Trophoblast cell (in vitro differentiated cells and primary cell): ENCODE measurements at regions not wholly inside any gene's neighbourhood (a gene's known extent, or its start where the extent isn't known, plus 50 kb on each side); places are given as distances from the start of the nearest gene placed in this dataset.

Experiments used
- DNase-seq, 2 donors: peaks; one replicate each; pipeline ENCODE4 v3.0.0-alpha.2; 2016
- H2AFZ ChIP-seq: 2 replicates; pipeline ENCODE4 v1.6.1; 2013; ENCODE audit warnings: low read length, moderate library complexity, mild to moderate bottlenecking; ENCODE audit not compliant: insufficient read depth, poor library complexity
- H2AK5ac ChIP-seq: 2 replicates; pipeline ENCODE4 v1.6.1; 2013; ENCODE audit warnings: mild to moderate bottlenecking, low read length
- H2BK120ac ChIP-seq: 2 replicates; pipeline ENCODE4 v1.6.1; 2013; ENCODE audit warnings: low read length, mild to moderate bottlenecking, moderate library complexity; ENCODE audit not compliant: insufficient read depth, poor library complexity
- H2BK12ac ChIP-seq: 2 replicates; pipeline ENCODE4 v1.6.1; 2013; ENCODE audit warnings: mild to moderate bottlenecking, low read length, moderate library complexity
- H2BK5ac ChIP-seq: 2 replicates; pipeline ENCODE4 v1.6.1; 2013; ENCODE audit warnings: low read length, low read depth, moderate library complexity, mild to moderate bottlenecking; ENCODE audit not compliant: poor library complexity
- H3K14ac ChIP-seq: 2 replicates; pipeline ENCODE4 v1.6.1; 2013; ENCODE audit warnings: mild to moderate bottlenecking, low read length
- H3K18ac ChIP-seq: 2 replicates; pipeline ENCODE4 v1.6.1; 2013; ENCODE audit warnings: mild to moderate bottlenecking, low read length
- H3K23ac ChIP-seq: 2 replicates; pipeline ENCODE4 v1.6.1; 2013; ENCODE audit warnings: low read length
- H3K27ac ChIP-seq: 2 replicates; pipeline ENCODE4 v1.5.1; 2013; ENCODE audit warnings: low read depth, mild to moderate bottlenecking, inconsistent platforms, low read length, moderate library complexity
- H3K27me3 ChIP-seq: 2 replicates; pipeline ENCODE4 v1.6.1; 2013; ENCODE audit warnings: inconsistent platforms, mild to moderate bottlenecking, low read length, moderate library complexity; ENCODE audit not compliant: insufficient read depth
- H3K36me3 ChIP-seq, 2 experiments: 1 replicate in 1 of 2; 2 replicates in 1 of 2; pipeline ENCODE4 v1.6.1; 2013; ENCODE audit warnings: low read length in 2 of 2, mild to moderate bottlenecking in 2 of 2, moderate library complexity in 1 of 2; ENCODE audit not compliant: insufficient read depth in 2 of 2, control insufficient read depth in 1 of 2
- H3K4ac ChIP-seq: 2 replicates; pipeline ENCODE4 v1.6.1; 2013; ENCODE audit warnings: low read depth, mild to moderate bottlenecking, low read length, moderate library complexity
- H3K4me1 ChIP-seq, 2 experiments: 1 replicate in 1 of 2; 2 replicates in 1 of 2; pipeline ENCODE4 v1.6.1; 2013; ENCODE audit warnings: low read length in 2 of 2, mild to moderate bottlenecking in 2 of 2, moderate library complexity in 1 of 2; ENCODE audit not compliant: insufficient read depth in 2 of 2, control insufficient read depth in 1 of 2
- H3K4me2 ChIP-seq: 2 replicates; pipeline ENCODE4 v1.6.1; 2013; ENCODE audit warnings: inconsistent platforms, mild to moderate bottlenecking, low read length, moderate library complexity
- H3K4me3 ChIP-seq: 2 replicates; pipeline ENCODE4 v1.5.1; 2013; ENCODE audit warnings: mild to moderate bottlenecking, low read depth, low read length, inconsistent platforms
- H3K79me1 ChIP-seq: one replicate; pipeline ENCODE4 v1.6.1; 2013; ENCODE audit warnings: low read length
- H3K79me2 ChIP-seq: 2 replicates; pipeline ENCODE4 v1.6.1; 2013; ENCODE audit warnings: low read length, mild to moderate bottlenecking; ENCODE audit not compliant: control insufficient read depth, insufficient read depth, poor library complexity
- H3K9ac ChIP-seq: 2 replicates; pipeline ENCODE4 v1.6.1; 2013; ENCODE audit warnings: mild to moderate bottlenecking, low read length
- H3K9me3 ChIP-seq: 2 replicates; pipeline ENCODE4 v1.6.1; 2013; ENCODE audit warnings: low read depth, mild to moderate bottlenecking, control low read depth, inconsistent platforms, low read length; ENCODE audit not compliant: insufficient read depth
- H4K12ac ChIP-seq: 2 replicates; pipeline ENCODE4 v1.6.1; 2013; ENCODE audit warnings: low read depth, mild to moderate bottlenecking, low read length, moderate library complexity
- H4K8ac ChIP-seq: 2 replicates; pipeline ENCODE4 v1.6.1; 2013; ENCODE audit warnings: low read depth, mild to moderate bottlenecking, low read length, moderate library complexity
- H4K91ac ChIP-seq: one replicate; pipeline ENCODE4 v1.6.1; 2013; ENCODE audit warnings: low read depth, mild to moderate bottlenecking, low read length, moderate library complexity
- WGBS: extraction: QIAGEN DNeasy Blood & Tissue Kit; methylation state at CpG from one replicate; pipeline ENCODE4 v1.1.7; 2013; ENCODE audit warnings: missing lambda C conversion rate; ENCODE audit not compliant: insufficient read length, insufficient coverage; ENCODE audit errors: extremely low coverage; 5-methylcytosine and 5-hydroxymethylcytosine counted together

DNA sequence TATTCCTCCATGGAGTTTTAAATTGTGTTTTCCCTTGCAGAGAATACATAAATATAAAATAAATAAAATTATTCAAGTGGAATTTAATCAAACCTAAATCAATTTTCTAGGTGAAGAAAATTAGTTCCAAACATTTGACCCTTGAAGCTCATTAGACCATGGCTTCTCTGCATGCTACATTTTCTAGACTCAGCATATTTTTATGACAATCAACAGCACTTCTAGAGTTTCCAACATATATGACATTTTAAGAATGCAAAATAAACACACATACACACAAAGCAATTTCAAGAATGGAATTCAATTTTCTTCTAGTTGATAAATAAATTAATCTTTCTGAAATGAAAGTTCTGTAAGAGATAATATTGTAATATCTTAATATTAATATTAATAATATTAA is 1083.9 kb upstream of the INTU start:
- Histone ChIP-seq H3K9me3 (no peaks in the 10 kb centered on the region), H3K36me3 (no peaks in the 10 kb centered on the region), H3K27me3 (no peaks in the 10 kb centered on the region)

GRCh38 chr4:126552321-126552720 is 1080.4 kb upstream of the INTU start:
- H3K79me1 ChIP-seq: no peaks in the 10 kb centered on the region
- no peak overlapping the region for H3K23ac ChIP-seq
- no peak overlapping the region for H3K4me3 ChIP-seq
- H3K9me3 ChIP-seq: no peaks in the 10 kb centered on the region
- no peak overlapping the region for H2BK5ac ChIP-seq
- H3K18ac ChIP-seq: no peak overlapping the region
- DNase-seq: no peak
- no peak overlapping the region for H2BK12ac ChIP-seq
- H3K14ac ChIP-seq: no peak overlapping the region
- H3K4me1 ChIP-seq: no peaks in the 10 kb centered on the region
- no peak overlapping the region for H2BK120ac ChIP-seq
- no peak overlapping the region for H4K12ac ChIP-seq
- no peaks in the 10 kb centered on the region for H3K27me3 ChIP-seq
- no peak overlapping the region for H4K8ac ChIP-seq
- no peaks in the 10 kb centered on the region for H3K79me2 ChIP-seq
- H2AFZ ChIP-seq: no peak overlapping the region
- H3K36me3 ChIP-seq: no peaks in the 10 kb centered on the region
- no peak overlapping the region for H3K9ac ChIP-seq
- H3K27ac ChIP-seq: no peak overlapping the region
- H3K4me2 ChIP-seq: no peak overlapping the region
- no peak overlapping the region for H4K91ac ChIP-seq
- H2AK5ac ChIP-seq: no peak overlapping the region
- no CpG with 5 or more reads among the region's 1 CpG for WGBS
- no peak overlapping the region for H3K4ac ChIP-seq

More for the DNA sequence above, 1083.9 kb upstream of the INTU start:
- Histone ChIP-seq H3K27ac (no peak overlapping the region), H3K14ac (no peak overlapping the region), H3K79me1 (no peaks in the 10 kb centered on the region), H3K4me1 (no peaks in the 10 kb centered on the region), H3K23ac (no peak overlapping the region), H4K12ac (no peak overlapping the region), H3K79me2 (no peaks in the 10 kb centered on the region), H2BK5ac (no peak overlapping the region), H2AK5ac (no peak overlapping the region), H4K8ac (no peak overlapping the region), H3K9ac (no peak overlapping the region), H3K4ac (no peak overlapping the region), H3K18ac (no peak overlapping the region), H3K4me2 (no peak overlapping the region), H3K4me3 (no peak overlapping the region), H2BK12ac (no peak overlapping the region), H2BK120ac (no peak overlapping the region), H4K91ac (no peak overlapping the region), H2AFZ (no peak overlapping the region)
- DNase-seq: no peak

DNA sequence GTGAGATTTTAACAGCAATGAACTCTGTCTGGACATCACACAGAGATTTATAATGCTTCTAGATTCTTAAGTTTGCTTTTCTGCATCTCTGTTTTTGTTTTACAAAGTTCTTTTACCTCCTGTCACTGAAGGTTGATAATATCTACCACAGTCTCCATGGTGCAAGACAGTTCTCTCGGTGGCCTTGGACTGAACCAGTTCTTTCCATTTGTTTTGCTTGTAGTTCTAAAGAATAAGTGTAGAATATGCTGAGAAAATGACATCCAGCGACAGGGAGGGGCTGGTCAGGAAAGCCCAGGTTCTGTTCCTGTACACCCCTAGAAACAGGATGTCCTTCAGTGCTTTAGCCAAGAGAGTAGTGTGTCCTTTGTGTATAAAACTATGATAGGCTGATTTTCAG is 1079.5 kb upstream of the INTU start:
- Histone ChIP-seq H3K79me2 (no peaks in the 10 kb centered on the region), H3K18ac (no peak overlapping the region), H2AK5ac (no peak overlapping the region), H3K14ac (no peak overlapping the region), H4K8ac (no peak overlapping the region), H4K12ac (no peak overlapping the region), H3K79me1 (no peaks in the 10 kb centered on the region), H3K23ac (no peak overlapping the region), H2AFZ (no peak overlapping the region), H2BK120ac (no peak overlapping the region), H3K4me2 (no peak overlapping the region), H3K4ac (no peak overlapping the region), H4K91ac (no peak overlapping the region), H3K27me3 (no peaks in the 10 kb centered on the region), H2BK5ac (no peak overlapping the region), H3K27ac (no peak overlapping the region), H3K4me1 (no peaks in the 10 kb centered on the region), H2BK12ac (no peak overlapping the region), H3K9me3 (no peaks in the 10 kb centered on the region), H3K4me3 (no peak overlapping the region), H3K36me3 (no peaks in the 10 kb centered on the region), H3K9ac (no peak overlapping the region)
- WGBS: no CpG with 5 or more reads among the region's 2 CpGs
- no peak for DNase-seq

DNA sequence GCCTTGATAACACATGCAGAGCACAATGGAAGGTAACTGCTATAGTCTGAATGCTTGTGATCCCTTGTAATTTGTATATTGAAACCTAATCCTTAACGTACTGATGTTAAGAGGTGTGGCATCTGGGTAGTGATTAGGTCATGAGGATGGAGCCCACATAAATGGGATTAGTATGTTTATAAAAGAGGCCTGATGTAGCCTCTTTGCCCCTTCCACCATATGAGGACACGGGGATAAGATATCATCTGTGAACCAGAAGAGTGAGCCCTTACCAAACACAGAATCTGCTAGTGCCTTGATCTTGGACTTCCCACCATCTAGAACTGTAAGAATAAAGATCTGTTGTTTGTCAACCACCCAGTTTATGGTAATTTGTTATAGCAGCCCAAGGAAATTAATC is 1074.2 kb upstream of the INTU start:
- no CpG with 5 or more reads among the region's 2 CpGs for WGBS

More for the DNA sequence above, 1074.2 kb upstream of the INTU start:
- H4K12ac ChIP-seq: no peak overlapping the region
- no peak overlapping the region for H2BK5ac ChIP-seq
- H2BK12ac ChIP-seq: no peak overlapping the region
- no peak overlapping the region for H2BK120ac ChIP-seq
- DNase-seq: no peak
- no peak overlapping the region for H2AFZ ChIP-seq
- H3K36me3 ChIP-seq: no peaks in the 10 kb centered on the region
- H4K8ac ChIP-seq: no peak overlapping the region
- no peak overlapping the region for H3K23ac ChIP-seq
- no peak overlapping the region for H4K91ac ChIP-seq
- no peak overlapping the region for H3K14ac ChIP-seq
- no peak overlapping the region for H3K4ac ChIP-seq
- no peaks in the 10 kb centered on the region for H3K4me1 ChIP-seq
- H3K27me3 ChIP-seq: no peaks in the 10 kb centered on the region
- H3K9me3 ChIP-seq: no peaks in the 10 kb centered on the region
- H3K27ac ChIP-seq: no peak overlapping the region
- no peak overlapping the region for H3K9ac ChIP-seq
- H3K79me1 ChIP-seq: no peaks in the 10 kb centered on the region
- no peak overlapping the region for H3K4me3 ChIP-seq
- no peak overlapping the region for H3K18ac ChIP-seq
- H2AK5ac ChIP-seq: no peak overlapping the region
- no peaks in the 10 kb centered on the region for H3K79me2 ChIP-seq
- H3K4me2 ChIP-seq: no peak overlapping the region
